HepG2 (cell line): ENCODE measurements at regions not wholly inside any gene's neighbourhood (a gene's known extent, or its start where the extent isn't known, plus 50 kb on each side); places are given as distances from the start of the nearest gene placed in this dataset.

ENCODE experiments used
- ATAC-seq: fragments of 200-7000 bp; cut with Tn5 transposase; 3 replicates; pipeline ENCODE4 v1.9.1; 2020; ENCODE audit warnings: mild to moderate bottlenecking, moderate library complexity
- BruUV-seq: library from RNA; stranded (reverse); fragments of 400-500 nt; replicated peaks from 2 replicates; lab custom pipeline; 2021; lab: Mats Ljungman, UMichigan
- CTCF ChIA-PET: fragments of 300-600 bp; formaldehyde crosslinking; extraction: SDS; loops from one replicate; lab custom pipeline; 2021; ENCODE audit warnings: low total read pairs, inconsistent platforms, low intra/inter-chr PET ratio; lab: Yijun Ruan, JAX
- POLR2A ChIA-PET: fragments of 350-600 bp; sonication (Branson Sonifier 250); formaldehyde crosslinking; loops from one replicate; lab custom pipeline; 2020; ENCODE audit warnings: antibody characterized with exemption, inconsistent platforms; lab: Yijun Ruan, JAX
- DNase-seq: peaks from one replicate; pipeline ENCODE4 v3.0.0-alpha.2; 2015; ENCODE audit warnings: low spot score
- FAIRE-seq: peaks from 3 replicates; lab custom pipeline; 2011; peaks lifted over from hg19 to GRCh38; lab: Jason Lieb, UNC
- H2AFZ ChIP-seq: one replicate; pipeline ENCODE4 v1.6.1; 2011; ENCODE audit warnings: low read length, inconsistent platforms
- H3K27ac ChIP-seq: fragments of 300-600 bp; 3 replicates; pipeline ENCODE4 v1.8.0; 2011; ENCODE audit warnings: mixed run types, mild to moderate bottlenecking, mixed read lengths, low read length, inconsistent platforms; ENCODE audit not compliant: insufficient read depth; ENCODE audit errors: extremely low read length
- H3K27me3 ChIP-seq, 2 experiments: fragments of 200-600 bp in 1 of 2; 2 replicates in 1 of 2; 3 replicates in 1 of 2; pipeline versions ENCODE4 v1.6.0 to v1.8.0; 2011; ENCODE audit warnings: low read length in 2 of 2, mild to moderate bottlenecking in 2 of 2, moderate library complexity in 2 of 2, inconsistent platforms in 1 of 2; ENCODE audit not compliant: insufficient read depth in 2 of 2, control insufficient read depth in 1 of 2
- H3K36me3 ChIP-seq, 2 experiments: fragments of 200-600 bp in 1 of 2; replicated peaks in 1 of 2; 2 replicates in 1 of 2; 3 replicates in 1 of 2; pipeline versions ENCODE4 v1.5.1 to v1.8.0; 2011; ENCODE audit warnings: low read length in 2 of 2, inconsistent platforms in 1 of 2; ENCODE audit not compliant: insufficient read depth in 2 of 2, control insufficient read depth in 1 of 2
- H3K4me1 ChIP-seq: 2 replicates; pipeline ENCODE4 v1.5.1; 2012; ENCODE audit warnings: low read length, inconsistent platforms; ENCODE audit not compliant: insufficient read depth
- H3K4me2 ChIP-seq: 2 replicates; pipeline ENCODE4 v1.6.0; 2011; ENCODE audit warnings: low read depth, low read length, inconsistent platforms
- H3K4me3 ChIP-seq, 3 experiments: fragments of 200-600 bp in 1 of 3; sonication (generic), shearing (Covaris generic) in 1 of 3; replicated peaks in 1 of 3; 2 replicates each; pipeline ENCODE4 v1.5.1; 2011 to 2016; ENCODE audit warnings: low read length in 3 of 3, inconsistent platforms in 2 of 3, low read depth in 2 of 3, mild to moderate bottlenecking in 2 of 3, control low read depth in 1 of 3, mixed read lengths in 1 of 3; ENCODE audit not compliant: insufficient read depth in 1 of 3
- H3K79me2 ChIP-seq: one replicate; pipeline ENCODE4 v1.6.1; 2011; ENCODE audit warnings: low read length, inconsistent platforms; ENCODE audit not compliant: insufficient read depth
- H3K9ac ChIP-seq: 2 replicates; pipeline ENCODE4 v1.6.0; 2011; ENCODE audit warnings: mild to moderate bottlenecking, low read depth, low read length, inconsistent platforms; ENCODE audit not compliant: insufficient read depth
- H3K9me3 ChIP-seq: 2 replicates; pipeline ENCODE4 v1.5.1; 2012; ENCODE audit warnings: mild to moderate bottlenecking, low read length
- H4K20me1 ChIP-seq: 2 replicates; pipeline ENCODE4 v1.6.0; 2011; ENCODE audit warnings: inconsistent platforms, mild to moderate bottlenecking, low read length, moderate library complexity; ENCODE audit not compliant: insufficient read depth
- CEBPB ChIP-seq: IDR thresholded peaks from 2 replicates; pipeline ENCODE4 v1.6.1; 2011; ENCODE audit warnings: low read depth, low read length, improper control_type of control experiment, borderline replicate concordance
- FOSL2 ChIP-seq: sonication (generic); formaldehyde crosslinking; IDR thresholded peaks from 2 replicates; pipeline ENCODE4 v1.4.0; 2020; ENCODE audit warnings: missing genetic modification reagents
- FOXK1 ChIP-seq: sonication (generic); formaldehyde crosslinking; IDR thresholded peaks from 2 replicates; pipeline ENCODE4 v1.4.0; 2020; ENCODE audit warnings: low read depth, missing genetic modification reagents, borderline replicate concordance
- HNF4A ChIP-seq: sonication (generic); formaldehyde crosslinking; IDR thresholded peaks from 2 replicates; pipeline ENCODE4 v1.4.0; 2020; ENCODE audit warnings: missing genetic modification reagents
- HNF4G ChIP-seq, 2 experiments: sonication (generic) in 1 of 2; formaldehyde crosslinking in 1 of 2; IDR thresholded peaks; 2 replicates each; pipeline versions ENCODE4 v1.4.0 to v1.6.1; 2011 to 2020; ENCODE audit warnings: borderline replicate concordance in 2 of 2, low read depth in 2 of 2, mild to moderate bottlenecking in 2 of 2, low read length in 1 of 2, missing genetic modification reagents in 1 of 2, moderate library complexity in 1 of 2
- KDM4B ChIP-seq: sonication (generic); formaldehyde crosslinking; IDR thresholded peaks from 2 replicates; pipeline ENCODE4 v1.4.0; 2020; ENCODE audit warnings: missing genetic modification reagents
- MAFK ChIP-seq, 2 experiments: IDR thresholded peaks in 1 of 2; conservative IDR thresholded peaks in 1 of 2; 2 replicates each; pipeline ENCODE4 v1.6.1; 2011; ENCODE audit warnings: improper control_type of control experiment in 2 of 2, low read length in 2 of 2
- MED8 ChIP-seq: sonication (generic); formaldehyde crosslinking; IDR thresholded peaks from 2 replicates; pipeline ENCODE4 v1.8.1; 2023; ENCODE audit warnings: mild to moderate bottlenecking, missing genetic modification reagents; ENCODE audit not compliant: insufficient replicate concordance
- MIER3 ChIP-seq: IDR thresholded peaks from 2 replicates; pipeline ENCODE4 v1.6.1; 2016; ENCODE audit warnings: missing compliant biosample characterization, borderline replicate concordance
- NCOA2 ChIP-seq: sonication (generic); formaldehyde crosslinking; IDR thresholded peaks from 2 replicates; pipeline ENCODE4 v1.8.0; 2022; ENCODE audit warnings: inconsistent platforms
- PTBP1 ChIP-seq: fragments of 200-400 bp; formaldehyde crosslinking; IDR thresholded peaks from 2 replicates; pipeline ENCODE4 v1.6.1; 2018; ENCODE audit warnings: low read length, low read depth; ENCODE audit not compliant: poor library complexity, severe bottlenecking
- STAT5B ChIP-seq: sonication (generic); formaldehyde crosslinking; IDR thresholded peaks from 2 replicates; pipeline ENCODE4 v1.4.0; 2020; ENCODE audit warnings: missing genetic modification reagents
- TBX3 ChIP-seq: fragments of 450-650 bp; IDR thresholded peaks from 2 replicates; pipeline ENCODE4 v1.6.1; 2017; ENCODE audit warnings: antibody characterized with exemption, mild to moderate bottlenecking, inconsistent platforms, borderline replicate concordance
- YY1 ChIP-seq: IDR thresholded peaks from 2 replicates; pipeline ENCODE4 v1.6.1; 2011; ENCODE audit warnings: low read length, low read depth, moderate library complexity, mild to moderate bottlenecking; ENCODE audit not compliant: insufficient read depth, insufficient replicate concordance
- ZNF446 ChIP-seq: sonication (generic); formaldehyde crosslinking; IDR thresholded peaks from 2 replicates; pipeline ENCODE4 v1.5.0; 2020; ENCODE audit warnings: mild to moderate bottlenecking, missing genetic modification reagents
- WGBS: methylation state at CpG from one replicate; pipeline ENCODE4 v1.1.6; 2017; ENCODE audit warnings: low lambda C conversion rate; 5-methylcytosine and 5-hydroxymethylcytosine counted together
- in situ Hi-C: cut with HindIII; loops from 2 replicates; pipeline ENCODE4 v1.10.0; 2017; ENCODE audit warnings: low pct_unique_long_range_greater_than_20kb; ENCODE audit not compliant: extremely low pct_ligation_motif_present
- intact Hi-C: fragments of 100-400 bp; cut with micrococcal nuclease; formaldehyde crosslinking; loops from one replicate; pipeline ENCODE4 v1.10.0; 2022; ENCODE audit not compliant: unreplicated experiment
- TF ChIP-seq, protein P1 (sequence below): sonication (generic); formaldehyde crosslinking; IDR thresholded peaks from 2 replicates; pipeline ENCODE4 v1.5.0; 2020; ENCODE audit warnings: missing genetic modification reagents

DNA sequence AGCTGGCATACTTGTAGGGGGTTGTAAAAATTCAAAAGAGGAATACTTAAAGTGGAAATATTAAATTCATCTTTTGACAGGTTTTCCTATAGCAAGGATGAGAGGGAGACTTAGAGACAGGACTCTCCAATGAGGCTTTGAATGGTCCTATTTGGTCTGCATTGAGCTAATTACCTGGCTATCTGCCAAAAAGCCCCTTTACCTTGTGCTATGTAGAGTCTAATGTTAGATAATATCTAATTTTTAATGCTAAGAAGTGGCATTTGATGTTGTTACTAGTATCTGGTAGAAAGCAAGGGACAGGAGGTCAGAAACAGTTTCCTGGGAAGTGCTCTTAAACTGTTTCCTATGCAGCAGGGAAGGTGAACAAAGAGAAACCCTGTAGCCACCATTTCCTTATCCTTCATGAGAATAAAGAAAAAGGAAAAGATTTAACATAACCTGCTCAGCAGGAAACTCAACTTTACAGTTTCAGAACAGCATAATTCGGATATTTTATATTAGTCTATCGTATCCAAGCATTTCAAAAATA is 550.0 kb downstream of the SOX5 start (continued):
- TF ChIP-seq PTBP1 (no peak), YY1 (no peak), MIER3 (no peak)

DNA sequence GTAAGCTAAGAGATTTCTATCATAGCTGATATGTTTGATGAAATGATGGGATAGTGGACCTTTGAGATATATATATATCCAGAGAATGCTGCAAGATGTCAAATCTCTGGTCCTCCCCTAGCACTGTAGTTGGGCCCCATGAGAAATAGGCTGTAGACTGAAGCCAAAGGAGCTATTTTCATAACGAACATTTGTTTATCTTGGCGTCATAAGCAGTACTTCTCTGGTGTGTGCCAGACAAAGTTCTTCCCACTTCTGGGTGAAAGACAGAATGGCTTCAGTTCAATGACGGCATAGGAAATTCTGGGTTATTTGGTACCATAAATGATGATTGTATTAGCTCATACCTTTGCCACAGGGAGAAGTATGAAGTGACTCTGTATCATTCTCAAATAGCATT is 534.3 kb downstream of the SOX5 start:
- FAIRE-seq (no peak), ATAC-seq (no peak), DNase-seq (no peak)
- Histone ChIP-seq H3K4me1 (no peaks in the 10 kb centered on the region), H3K27ac (no peak overlapping the region), H3K79me2 (no peaks in the 10 kb centered on the region), H4K20me1 (no peaks in the 10 kb centered on the region), H3K36me3 (no peaks in the 10 kb centered on the region), H3K27me3 (no peaks in the 10 kb centered on the region), H3K4me3 (no peak overlapping the region), H3K4me2 (no peak overlapping the region), H2AFZ (no peak overlapping the region), H3K9ac (no peak overlapping the region), H3K9me3 (no peaks in the 10 kb centered on the region)
- in situ Hi-C loops (no loop called here), intact Hi-C loops (no loop called here)
- TF ChIP-seq, protein P1, sequence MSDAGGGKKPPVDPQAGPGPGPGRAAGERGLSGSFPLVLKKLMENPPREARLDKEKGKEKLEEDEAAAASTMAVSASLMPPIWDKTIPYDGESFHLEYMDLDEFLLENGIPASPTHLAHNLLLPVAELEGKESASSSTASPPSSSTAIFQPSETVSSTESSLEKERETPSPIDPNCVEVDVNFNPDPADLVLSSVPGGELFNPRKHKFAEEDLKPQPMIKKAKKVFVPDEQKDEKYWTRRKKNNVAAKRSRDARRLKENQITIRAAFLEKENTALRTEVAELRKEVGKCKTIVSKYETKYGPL (CRISPR knock-in tag), result no peak
- TF ChIP-seq KDM4B, result no peak
- no peak for TF ChIP-seq NCOA2 (CRISPR knock-in tag)
- no TSS peak for BruUV-seq
- CTCF ChIA-PET, result no interaction called here
- 11% methylated on average over 3 of the region's 3 CpGs for WGBS
- POLR2A ChIA-PET, result no interaction called here

DNA sequence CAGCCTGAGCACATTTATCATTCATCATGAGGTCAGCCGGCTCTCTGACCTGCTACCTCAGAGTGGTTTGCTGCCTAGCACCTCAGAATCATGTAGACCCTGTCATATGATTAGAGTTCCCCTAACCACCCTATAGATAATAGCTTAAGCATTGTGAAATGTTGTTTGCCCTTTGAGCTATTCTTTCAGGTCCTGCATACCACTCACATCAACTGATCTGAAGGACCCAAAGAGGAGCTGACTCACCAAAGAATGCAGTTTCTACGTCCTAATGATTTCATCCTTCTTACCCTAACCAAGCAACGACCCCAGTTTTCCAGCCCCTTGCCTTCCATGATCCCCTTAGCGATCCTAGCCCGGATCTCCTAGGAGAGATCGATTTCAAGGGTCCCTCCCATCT is 527.9 kb downstream of the SOX5 start:
- ATAC-seq (peak; percentile 76), DNase-seq (peak; percentile 61), FAIRE-seq (no peak)
- H3K4me2 ChIP-seq, result no peak overlapping the region
- no peak overlapping the region for H2AFZ ChIP-seq
- H3K27me3 ChIP-seq, result no peaks in the 10 kb centered on the region
- intact Hi-C loops (no loop called here), in situ Hi-C loops (no loop called here)
- H3K27ac ChIP-seq, result no peak overlapping the region
- H4K20me1 ChIP-seq, result no peaks in the 10 kb centered on the region
- no peaks in the 10 kb centered on the region for H3K79me2 ChIP-seq
- no peaks in the 10 kb centered on the region for H3K4me1 ChIP-seq
- no peaks in the 10 kb centered on the region for H3K36me3 ChIP-seq
- 2% methylated on average over 6 of the region's 6 CpGs for WGBS
- POLR2A ChIA-PET, result no interaction called here
- H3K9ac ChIP-seq, result no peak overlapping the region
- TF ChIP-seq STAT5B (no peak), TBX3 (no peak), FOSL2 (CRISPR knock-in tag) (peak; percentile 36; the same call in 1 of the 2 replicates), MED8 (CRISPR knock-in tag) (no peak), MAFK (conservative IDR thresholded peaks at IDR 0.05 in 1 of 2, IDR thresholded peaks at IDR 0.05 in 1 of 2; ENCODE audit: low read length in 2 of 2) (no peak), ZNF446 (CRISPR knock-in tag) (no peak), CEBPB (peak; percentile 24; the same call in 1 of the 2 replicates), HNF4A (0 out of 2 replicates have a peak, but pooled peaks have one; percentile 11), FOXK1 (CRISPR knock-in tag) (no peak), HNF4G (IDR thresholded peaks at IDR 0.05; ENCODE audit: borderline replicate concordance, low read depth, low read length) (no peak), HNF4G (CRISPR knock-in tag; IDR thresholded peaks at IDR 0.05; ENCODE audit: borderline replicate concordance, low read depth) (no peak)
- BruUV-seq, result no TSS peak
- no peak overlapping the region for H3K4me3 ChIP-seq
- H3K9me3 ChIP-seq, result no peaks in the 10 kb centered on the region
- CTCF ChIA-PET, result no interaction called here
